Posterior cingulate gyrus (tissue), 11 donors: ENCODE measurements at regions not wholly inside any gene's neighbourhood (a gene's known extent, or its start where the extent isn't known, plus 50 kb on each side); places are given as distances from the start of the nearest gene placed in this dataset.

ENCODE experiments used
- DNase-seq, 10 donors: peaks; one replicate each; pipeline versions ENCODE4 v3.0.0 to v3.0.0-alpha.2; 2020 to 2021; ENCODE audit warnings: mixed read lengths in 3 of 10
- intact Hi-C: fragments of 100-400 bp; cut with DNase I; formaldehyde crosslinking; loops from one replicate; pipeline ENCODE4 v1.15.1; 2023

GRCh38 chr2:62447411-62447810, 58.6 kb downstream of the TMEM17 start:
- DNase-seq, result no peak
- intact Hi-C loops, result no loop called here

DNA sequence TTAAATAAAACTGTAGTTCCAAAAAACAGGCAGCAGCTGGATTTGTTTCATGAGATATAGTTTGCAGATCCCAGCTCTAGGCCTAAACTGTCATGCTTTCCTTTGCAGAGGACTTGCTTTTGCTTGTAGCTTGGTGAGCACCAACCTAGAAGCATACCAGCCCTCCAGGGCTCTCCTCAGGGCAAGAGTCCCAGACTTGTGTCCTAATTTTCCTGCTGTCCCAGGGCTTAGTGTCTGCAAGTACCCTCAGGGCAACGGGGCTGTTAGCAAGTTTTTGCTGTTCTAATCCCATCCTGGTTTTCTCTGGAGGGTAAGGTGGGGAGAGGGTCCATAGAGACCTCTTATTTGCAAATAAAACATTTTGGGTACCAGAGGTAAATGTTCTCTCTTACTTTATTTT, 59.5 kb downstream of the TMEM17 start:
- DNase-seq, result no peak
- intact Hi-C loops, result no loop called here

DNA sequence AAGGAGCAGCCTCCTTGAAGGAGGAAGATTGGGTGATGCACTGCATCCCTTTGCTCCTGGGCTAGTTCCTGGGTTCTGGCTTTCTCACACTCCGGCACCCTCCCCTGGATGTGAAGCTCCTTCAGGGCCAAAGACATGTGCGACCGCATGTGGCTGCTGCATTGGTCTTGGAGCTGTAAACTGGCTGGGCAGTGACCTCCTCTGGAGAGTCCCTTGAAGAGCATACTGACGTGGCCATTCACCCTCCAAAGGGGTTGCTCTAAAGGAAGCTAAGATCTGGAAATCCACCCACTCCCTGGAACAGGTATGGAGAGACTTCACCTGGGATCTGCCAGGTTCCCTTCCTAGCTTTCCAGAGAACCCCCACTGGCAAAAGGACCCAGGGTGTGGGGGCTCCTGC, 62.1 kb downstream of the TMEM17 start:
- DNase-seq, result no peak
- intact Hi-C loops, result no loop called here

DNA sequence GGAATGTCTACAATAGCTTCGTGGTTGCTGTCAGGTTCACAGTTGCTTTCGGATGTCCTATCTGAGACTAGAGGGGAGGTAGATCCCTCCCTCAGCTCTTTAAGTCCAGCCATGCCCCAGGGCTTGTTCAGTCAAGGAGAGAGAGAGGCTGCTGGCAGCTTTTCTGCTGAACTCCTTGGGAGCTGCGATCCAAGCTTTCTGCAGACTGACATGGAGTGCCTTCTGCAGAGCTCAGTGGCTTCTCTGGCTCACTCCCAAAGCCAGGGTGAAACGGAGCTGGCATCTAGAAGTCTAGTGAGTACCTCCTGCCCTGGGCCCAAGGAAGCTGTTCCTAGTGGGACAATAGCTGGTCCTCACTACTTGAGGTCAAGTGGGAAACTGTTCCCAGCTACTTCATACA, 62.5 kb downstream of the TMEM17 start:
- intact Hi-C loops, result no loop called here
- DNase-seq, result no peak

DNA sequence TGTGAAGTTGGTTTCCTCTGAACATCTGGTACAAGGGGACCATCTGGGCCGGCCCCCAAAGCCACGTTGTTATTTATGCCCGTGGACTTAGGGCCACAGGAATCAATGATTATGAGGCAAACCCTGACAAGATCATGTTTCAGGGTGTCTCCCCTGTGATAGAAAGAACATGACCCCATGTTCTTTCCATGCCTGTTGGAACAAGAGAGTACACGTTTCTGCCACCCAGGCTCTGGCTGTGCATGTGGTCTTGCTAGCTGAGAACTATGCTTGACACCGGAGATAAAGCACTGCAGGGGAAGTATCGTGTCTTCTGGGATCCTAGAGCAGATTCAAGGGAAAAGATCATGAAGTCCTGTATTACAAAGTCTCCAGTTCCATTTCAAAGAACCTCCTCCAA, 64.2 kb downstream of the TMEM17 start:
- intact Hi-C loops, result no loop called here
- no peak for DNase-seq

GRCh38 chr2:62441421-62441820, 64.6 kb downstream of the TMEM17 start:
- intact Hi-C loops, result no loop called here

DNA sequence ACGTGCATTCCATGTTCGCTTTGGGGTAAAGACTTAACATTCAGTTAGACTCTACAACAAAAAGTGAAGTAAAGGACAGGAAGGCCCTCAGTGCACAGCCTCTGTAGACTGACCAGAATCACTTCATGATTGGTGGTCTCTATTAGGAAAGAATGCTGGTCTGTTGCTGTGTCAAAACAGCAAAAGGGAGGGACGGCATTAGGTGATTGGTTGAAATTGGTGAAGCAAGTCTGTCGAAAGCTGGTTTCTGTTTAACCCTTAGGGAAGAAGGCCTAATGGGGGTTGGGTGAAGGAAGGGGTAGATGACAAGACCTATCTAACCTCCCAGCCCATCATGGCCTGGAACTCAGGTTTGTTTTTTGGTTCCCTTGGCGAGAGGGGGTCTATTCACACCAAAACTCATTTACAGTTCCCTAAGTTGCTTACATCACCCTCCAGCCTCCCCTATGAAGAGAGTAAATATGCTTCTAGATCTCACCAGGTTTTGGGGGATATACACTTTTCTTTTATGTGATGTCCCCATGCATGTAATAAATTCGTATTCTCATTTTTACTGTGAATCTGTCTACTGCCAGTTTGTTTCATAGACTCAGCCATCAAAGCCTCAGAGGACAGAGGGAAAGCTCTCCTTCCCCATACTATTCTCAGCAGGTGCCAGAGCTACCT, 65.6 kb downstream of the TMEM17 start:
- DNase-seq, result no peak

More at GRCh38 chr2:62441421-62441820, 64.6 kb downstream of the TMEM17 start:
- DNase-seq, result no peak

DNA sequence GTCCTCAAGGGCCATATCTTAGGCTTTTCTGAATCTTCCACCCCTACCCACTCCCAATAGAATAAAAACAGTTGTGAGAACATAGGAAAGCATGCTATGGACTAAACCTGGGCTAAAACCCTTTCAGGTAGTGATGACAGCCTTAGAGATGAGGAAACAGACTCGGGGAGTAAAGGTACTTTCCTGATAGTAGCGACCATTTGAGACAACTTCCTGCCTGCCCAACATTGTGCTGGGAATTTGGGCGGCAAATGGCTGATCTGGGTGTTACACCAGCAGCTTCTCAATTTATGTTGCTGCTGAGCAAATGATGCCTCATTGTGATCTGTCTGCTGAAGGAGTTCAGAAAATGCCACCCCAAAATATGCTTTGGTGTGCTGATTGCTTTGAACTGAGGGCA, 66.6 kb downstream of the TMEM17 start:
- DNase-seq, result no peak
- intact Hi-C loops, result no loop called here

More for the DNA sequence above, 65.6 kb downstream of the TMEM17 start:
- intact Hi-C loops, result no loop called here

GRCh38 chr2:62437785-62438184, 68.2 kb downstream of the TMEM17 start:
- intact Hi-C loops, result no loop called here
- no peak for DNase-seq

- DNase-seq, result no peak
- intact Hi-C loops, result no loop called here
Observed at GRCh38 chr2:62435720-62436119, 70.3 kb downstream of the TMEM17 start.

DNA sequence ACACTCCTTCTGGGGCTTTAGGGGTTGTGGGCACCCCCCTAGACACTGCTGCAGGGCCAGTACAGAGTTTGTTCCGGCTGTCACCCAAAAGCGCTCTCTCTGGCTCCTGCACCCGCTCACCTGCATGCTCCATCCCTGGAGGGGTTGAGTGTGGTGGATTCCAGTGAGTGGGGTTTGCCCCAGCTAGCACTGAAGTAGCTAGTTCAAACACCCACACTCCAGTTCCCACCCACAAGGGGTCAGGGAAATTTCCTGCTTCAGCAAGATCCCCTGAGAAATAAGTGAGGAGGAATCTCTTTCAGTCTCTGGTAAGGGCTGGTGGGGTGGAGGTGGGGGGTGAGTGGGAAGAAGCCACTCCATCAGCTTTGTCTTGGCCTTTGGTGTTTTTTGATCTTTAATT, 73.6 kb downstream of the TMEM17 start:
- intact Hi-C loops, result no loop called here
- no peak for DNase-seq

DNA sequence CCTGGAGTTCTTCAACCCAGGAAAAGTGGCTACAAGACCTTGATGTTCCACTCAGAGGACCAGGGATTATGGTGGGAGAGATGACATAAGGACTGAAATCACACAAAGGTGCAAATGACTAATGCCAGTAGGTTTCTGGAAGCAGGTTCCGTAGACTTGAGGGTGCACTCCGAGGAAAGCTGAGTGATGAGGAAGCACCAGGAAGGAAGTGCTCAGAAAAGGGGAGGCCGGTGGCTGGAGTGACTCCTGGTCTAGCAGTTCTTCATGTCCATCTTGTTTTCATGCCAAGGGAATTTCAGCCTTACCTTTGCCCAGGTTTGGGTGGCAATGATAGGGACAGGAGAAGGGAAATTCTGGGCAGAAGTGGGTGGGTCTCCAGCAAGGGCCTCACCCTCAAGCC, 74.5 kb downstream of the TMEM17 start:
- DNase-seq, result no peak
- intact Hi-C loops, result no loop called here

DNA sequence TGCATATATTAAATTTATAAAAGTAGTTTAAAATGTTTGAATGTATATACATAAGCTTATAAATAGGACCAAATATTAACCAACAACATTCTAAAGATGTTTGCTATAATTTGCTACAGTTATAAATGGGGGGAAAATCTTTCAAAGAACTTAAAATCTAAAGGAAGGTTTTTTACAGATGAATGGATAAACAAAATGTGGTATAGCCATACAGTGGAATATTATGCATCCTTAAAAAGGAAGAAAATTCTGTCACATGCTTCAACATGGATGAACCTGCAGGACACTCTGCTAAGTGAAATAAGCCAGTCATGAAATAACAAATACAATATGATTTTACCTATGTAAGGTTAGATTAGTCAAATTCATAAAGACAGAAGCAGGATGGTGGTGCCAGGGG, 75.8 kb downstream of the TMEM17 start:
- intact Hi-C loops, result no loop called here
- no peak for DNase-seq

GRCh38 chr2:62427146-62427545, 78.8 kb downstream of the TMEM17 start:
- no peak for DNase-seq

DNA sequence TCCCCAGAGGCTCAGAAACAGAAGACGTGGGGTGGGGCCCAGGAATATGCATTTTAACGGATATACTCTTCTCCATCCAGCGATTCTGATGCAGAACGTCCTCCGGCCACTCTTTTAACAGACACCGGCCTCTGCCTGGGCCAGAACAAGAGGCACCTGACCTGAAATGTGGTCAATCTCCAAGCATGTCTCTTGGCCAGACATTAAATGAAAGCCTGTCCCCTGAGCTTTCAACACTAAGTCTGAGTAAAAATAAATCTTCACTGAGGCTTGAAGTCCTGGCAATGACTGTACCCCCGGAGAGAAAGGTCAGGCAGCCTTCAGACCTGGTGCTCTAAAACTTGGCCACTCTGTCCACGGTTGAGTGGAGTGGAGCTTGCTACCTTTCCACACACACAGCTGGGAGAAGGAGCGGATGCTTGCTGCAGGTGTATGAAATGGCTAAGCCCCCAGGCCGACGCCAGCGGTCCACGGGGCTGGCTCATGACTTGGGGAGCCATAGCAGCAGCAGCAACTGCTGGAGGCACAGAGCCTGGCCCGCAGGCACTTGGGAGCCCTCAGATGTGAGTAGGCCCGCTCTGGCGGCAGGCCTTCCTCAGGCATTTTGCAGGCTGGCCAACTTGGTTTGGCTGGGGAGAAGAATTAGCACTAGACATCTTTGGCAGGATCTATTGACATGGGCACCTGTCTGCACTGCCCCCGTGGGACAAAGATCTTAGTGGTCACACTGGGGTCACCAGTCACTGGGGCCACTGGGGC, 79.7 kb downstream of the TMEM17 start:
- intact Hi-C loops, result no loop called here
- DNase-seq, result no peak

More at GRCh38 chr2:62427146-62427545, 78.8 kb downstream of the TMEM17 start:
- intact Hi-C loops, result no loop called here

GRCh38 chr2:62425684-62426083, 80.3 kb downstream of the TMEM17 start:
- intact Hi-C loops, result no loop called here
- no peak for DNase-seq

GRCh38 chr2:62424899-62425298, 81.1 kb downstream of the TMEM17 start:
- DNase-seq, result no peak
- intact Hi-C loops, result no loop called here

DNA sequence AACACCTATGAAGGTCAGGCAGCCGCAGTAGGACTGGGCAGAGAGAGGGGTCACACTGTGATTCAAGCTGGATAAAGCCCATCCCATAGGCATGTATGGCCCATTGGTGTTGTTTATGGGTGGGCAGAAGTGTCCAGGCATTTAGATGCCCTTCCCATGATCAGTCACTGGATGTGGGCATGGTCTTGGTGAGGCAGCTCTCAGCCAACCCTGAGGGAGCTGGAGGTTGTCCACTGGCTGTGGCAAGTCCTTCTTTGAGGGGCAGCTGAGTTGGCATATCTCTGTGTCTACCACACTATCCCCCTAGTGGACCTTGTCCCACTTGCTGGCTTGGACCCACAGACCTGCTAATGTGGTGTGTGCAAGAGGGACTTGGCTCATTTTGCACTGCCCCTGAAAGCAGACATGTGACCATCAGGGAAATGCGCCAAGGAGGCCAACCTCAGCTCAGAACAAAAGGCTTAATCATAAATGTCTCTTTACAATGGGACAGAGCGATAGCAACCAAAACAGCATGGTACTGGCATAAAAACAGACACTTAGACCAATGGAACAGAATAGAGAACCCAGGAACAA, 82.0 kb downstream of the TMEM17 start:
- DNase-seq, result peak in 6 of 10 donors; percentile 23 to 91 (median 46)
- intact Hi-C loops, result no loop called here

DNA sequence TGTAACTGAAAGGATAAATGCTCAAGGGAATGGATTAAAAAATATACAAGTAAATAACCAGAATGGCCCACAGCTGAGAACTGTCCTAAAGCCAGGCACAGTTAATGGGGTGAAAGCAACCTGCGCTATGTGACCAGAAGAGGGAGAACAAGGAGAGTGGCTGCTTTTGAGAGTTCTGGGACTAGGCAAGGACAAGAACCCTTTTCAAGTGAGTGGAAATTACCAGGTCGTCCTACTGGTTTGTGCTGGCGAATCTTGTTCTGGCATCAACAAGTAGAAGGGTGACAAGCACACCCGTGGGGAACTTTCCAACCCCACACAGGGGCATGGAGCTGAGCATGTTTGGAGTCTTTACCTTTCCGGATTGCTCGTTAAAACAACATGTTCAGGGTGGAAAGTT, 82.8 kb downstream of the TMEM17 start:
- DNase-seq, result no peak
- intact Hi-C loops, result no loop called here

DNA sequence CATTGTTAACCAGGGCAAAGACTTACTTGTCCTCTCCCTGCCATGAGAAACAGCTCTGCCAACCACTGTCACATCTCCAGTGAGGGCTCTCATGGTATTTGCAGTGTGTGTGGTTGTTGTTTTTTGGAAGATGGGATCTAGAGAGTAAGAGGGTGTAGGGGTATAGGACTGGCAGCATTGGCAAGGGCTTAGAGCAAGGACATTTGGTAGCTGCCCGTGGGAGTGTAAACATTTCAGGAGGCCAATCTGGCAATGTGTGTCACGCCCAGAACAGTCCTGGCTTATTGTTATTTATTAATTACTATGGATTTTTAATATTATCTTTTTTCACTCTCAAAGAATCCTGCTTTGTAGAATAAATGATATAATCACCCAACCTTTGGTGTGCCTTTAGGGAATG, 90.5 kb downstream of the TMEM17 start:
- intact Hi-C loops, result no loop called here
- DNase-seq, result no peak

DNA sequence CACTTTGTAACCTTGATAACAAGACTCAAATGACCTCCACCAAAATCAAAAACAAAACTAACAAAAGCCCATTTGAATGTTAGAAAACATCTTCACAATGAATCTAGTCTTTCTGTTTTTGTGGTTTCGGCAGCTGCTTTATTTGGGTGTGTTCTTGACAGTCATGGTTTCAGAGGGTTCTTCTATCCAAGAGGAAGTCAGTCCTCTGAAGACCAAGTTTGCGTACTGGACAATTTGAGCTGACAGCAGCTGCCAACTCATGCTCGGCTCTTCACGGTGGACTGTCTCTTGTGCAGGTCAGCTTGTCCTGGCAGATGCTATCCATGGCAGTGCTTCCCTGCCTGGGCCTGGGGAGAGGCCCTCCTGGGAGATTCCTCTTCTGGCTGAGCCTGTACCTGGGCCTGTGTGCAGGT, 91.0 kb downstream of the TMEM17 start:
- intact Hi-C loops, result no loop called here
- peak in 1 of 10 donors; percentile 23 for DNase-seq
